Mesenchymal stem cell (in vitro differentiated cells and primary cell): ENCODE measurements at regions not wholly inside any gene's neighbourhood (a gene's known extent, or its start where the extent isn't known, plus 50 kb on each side); places are given as distances from the start of the nearest gene placed in this dataset.

Source experiments
- DNase-seq: peaks from one replicate; pipeline ENCODE4 v3.0.0-alpha.2; 2013
- H2AFZ ChIP-seq: one replicate; pipeline ENCODE4 v1.6.1; 2013; ENCODE audit warnings: low read depth, mild to moderate bottlenecking, control low read depth, inconsistent platforms, low read length, moderate library complexity
- H2AK5ac ChIP-seq: 2 replicates; pipeline ENCODE4 v1.6.1; 2013; ENCODE audit warnings: low read length, moderate library complexity, mild to moderate bottlenecking, inconsistent platforms; ENCODE audit not compliant: severe bottlenecking
- H2BK120ac ChIP-seq: one replicate; pipeline ENCODE4 v1.6.1; 2013; ENCODE audit warnings: low read depth, mild to moderate bottlenecking, inconsistent platforms, low read length, moderate library complexity
- H2BK12ac ChIP-seq, 2 experiments: one replicate each; pipeline ENCODE4 v1.6.1; 2013; ENCODE audit warnings: inconsistent platforms in 2 of 2, low read length in 2 of 2, mild to moderate bottlenecking in 2 of 2, moderate library complexity in 2 of 2, control low read depth in 1 of 2
- H2BK15ac ChIP-seq: one replicate; pipeline ENCODE4 v1.6.1; 2013; ENCODE audit warnings: mild to moderate bottlenecking, low read depth, inconsistent platforms; ENCODE audit not compliant: poor library complexity, severe bottlenecking
- H2BK5ac ChIP-seq: 2 replicates; pipeline ENCODE4 v1.6.1; 2013; ENCODE audit warnings: low read depth, mild to moderate bottlenecking, low read length, control low read depth, inconsistent platforms; ENCODE audit not compliant: poor library complexity, severe bottlenecking
- H3K14ac ChIP-seq, 2 experiments: one replicate each; pipeline ENCODE4 v1.6.1; 2013; ENCODE audit warnings: inconsistent platforms in 2 of 2, low read length in 2 of 2, control low read depth in 1 of 2, mild to moderate bottlenecking in 1 of 2, moderate library complexity in 1 of 2
- H3K18ac ChIP-seq, 2 experiments: one replicate each; pipeline ENCODE4 v1.6.1; 2013; ENCODE audit warnings: inconsistent platforms in 2 of 2, low read length in 2 of 2, control low read depth in 1 of 2, low read depth in 1 of 2, mild to moderate bottlenecking in 1 of 2
- H3K23ac ChIP-seq, 2 experiments: one replicate each; pipeline ENCODE4 v1.6.1; 2013; ENCODE audit warnings: inconsistent platforms in 2 of 2, low read length in 2 of 2, mild to moderate bottlenecking in 2 of 2, moderate library complexity in 2 of 2, control low read depth in 1 of 2
- H3K27ac ChIP-seq: 2 replicates; pipeline ENCODE4 v1.5.1; 2013; ENCODE audit warnings: mild to moderate bottlenecking, moderate library complexity, low read length, control low read depth, inconsistent platforms; ENCODE audit not compliant: poor library complexity, severe bottlenecking
- H3K27me3 ChIP-seq, 2 experiments: 2 replicates each; pipeline versions ENCODE4 v1.6.1 to v1.7.0; 2013; ENCODE audit warnings: low read length in 2 of 2, mild to moderate bottlenecking in 2 of 2, moderate library complexity in 2 of 2, control low read depth in 1 of 2, inconsistent platforms in 1 of 2; ENCODE audit not compliant: control insufficient read depth in 1 of 2, insufficient read depth in 1 of 2
- H3K36me3 ChIP-seq, 2 experiments: 2 replicates each; pipeline versions ENCODE4 v1.6.1 to v1.7.0; 2013; ENCODE audit warnings: low read length in 2 of 2, control low read depth in 1 of 2, inconsistent platforms in 1 of 2, low read depth in 1 of 2, mild to moderate bottlenecking in 1 of 2; ENCODE audit not compliant: insufficient read depth in 2 of 2, control insufficient read depth in 1 of 2
- H3K4ac ChIP-seq, 2 experiments: one replicate each; pipeline ENCODE4 v1.6.1; 2013; ENCODE audit warnings: inconsistent platforms in 2 of 2, low read length in 2 of 2, mild to moderate bottlenecking in 2 of 2, moderate library complexity in 2 of 2, control low read depth in 1 of 2, low read depth in 1 of 2
- H3K4me1 ChIP-seq: 2 replicates; pipeline ENCODE4 v1.6.1; 2013; ENCODE audit warnings: low read depth, low read length, control low read depth; ENCODE audit not compliant: control insufficient read depth, insufficient read depth
- H3K4me2 ChIP-seq: 2 replicates; pipeline ENCODE4 v1.6.1; 2013; ENCODE audit warnings: low read length, mild to moderate bottlenecking, inconsistent platforms; ENCODE audit not compliant: poor library complexity, severe bottlenecking
- H3K4me3 ChIP-seq, 2 experiments: 2 replicates each; pipeline versions ENCODE4 v1.5.1 to v1.7.0; 2013; ENCODE audit warnings: low read length in 2 of 2, mild to moderate bottlenecking in 2 of 2, control low read depth in 1 of 2, low read depth in 1 of 2; ENCODE audit not compliant: insufficient read depth in 1 of 2
- H3K79me1 ChIP-seq: replicated peaks from 2 replicates; pipeline ENCODE4 v1.6.1; 2013; ENCODE audit warnings: mild to moderate bottlenecking, control low read depth, low read length, inconsistent platforms; ENCODE audit not compliant: poor library complexity, severe bottlenecking
- H3K9ac ChIP-seq: 2 replicates; pipeline ENCODE4 v1.7.0; 2013; ENCODE audit warnings: mild to moderate bottlenecking, low read length, moderate library complexity
- H3K9me3 ChIP-seq: 2 replicates; pipeline ENCODE4 v1.7.0; 2013; ENCODE audit warnings: mild to moderate bottlenecking, low read length; ENCODE audit not compliant: control insufficient read depth
- H4K8ac ChIP-seq: one replicate; pipeline ENCODE4 v1.6.1; 2013; ENCODE audit warnings: inconsistent platforms, mild to moderate bottlenecking, low read length, moderate library complexity
- H4K91ac ChIP-seq: one replicate; pipeline ENCODE4 v1.6.1; 2013; ENCODE audit warnings: mild to moderate bottlenecking, low read length, inconsistent platforms
- WGBS: methylation state at CpG from one replicate; pipeline ENCODE4 v1.1.7; 2013; ENCODE audit warnings: mixed read lengths; 5-methylcytosine and 5-hydroxymethylcytosine counted together

- Histone ChIP-seq H4K91ac (no peak overlapping the region), H2BK15ac (no peak overlapping the region), H3K9ac (no peak overlapping the region), H3K4ac (no peak overlapping the region), H3K36me3 (no peaks in the 10 kb centered on the region), H3K4me2 (no peak overlapping the region), H3K27me3 (no peaks in the 10 kb centered on the region), H2BK12ac (no peak overlapping the region), H4K8ac (no peak overlapping the region), H3K27ac (no peak overlapping the region), H3K4me3 (no peak overlapping the region), H3K4me1 (peaks cover 8% of the 10 kb centered on the region), H3K14ac (no peak overlapping the region), H3K18ac (no peak overlapping the region), H2AFZ (no peak overlapping the region), H3K79me1 (no peaks in the 10 kb centered on the region), H2BK120ac (no peak overlapping the region), H2AK5ac (peak overlapping the region; percentile 56), H3K23ac (no peak overlapping the region), H3K9me3 (no peaks in the 10 kb centered on the region), H2BK5ac (no peak overlapping the region)
- DNase-seq, result peak; percentile 49
- WGBS, result 88% methylated on average over 2 of the region's 7 CpGs
Measured at GRCh38 chr1:67945733-67946374, 104.6 kb downstream of the DIRAS3 start.

GRCh38 chr1:67942274-67942673 is 108.2 kb downstream of the DIRAS3 start:
- H2BK12ac ChIP-seq, result no peak overlapping the region
- H2AFZ ChIP-seq, result no peak overlapping the region
- no peak for DNase-seq
- no peak overlapping the region for H4K8ac ChIP-seq
- H3K9ac ChIP-seq, result no peak overlapping the region
- H4K91ac ChIP-seq, result no peak overlapping the region
- no peak overlapping the region for H3K23ac ChIP-seq
- no peaks in the 10 kb centered on the region for H3K36me3 ChIP-seq
- H2BK15ac ChIP-seq, result no peak overlapping the region
- H3K27me3 ChIP-seq, result no peaks in the 10 kb centered on the region
- H2BK5ac ChIP-seq, result no peak overlapping the region
- no peaks in the 10 kb centered on the region for H3K9me3 ChIP-seq
- no peak overlapping the region for H3K18ac ChIP-seq
- H2BK120ac ChIP-seq, result no peak overlapping the region
- H2AK5ac ChIP-seq, result no peak overlapping the region
- H3K14ac ChIP-seq, result no peak overlapping the region
- no peak overlapping the region for H3K4me3 ChIP-seq
- H3K4ac ChIP-seq, result no peak overlapping the region
- H3K27ac ChIP-seq, result no peak overlapping the region
- no peak overlapping the region for H3K4me2 ChIP-seq
- peaks cover 6% of the 10 kb centered on the region for H3K4me1 ChIP-seq
- no peaks in the 10 kb centered on the region for H3K79me1 ChIP-seq

- Histone ChIP-seq H3K79me1 (no peaks in the 10 kb centered on the region), H3K4me1 (peaks cover 3% of the 10 kb centered on the region), H3K36me3 (no peaks in the 10 kb centered on the region), H2BK120ac (no peak overlapping the region), H2AK5ac (no peak overlapping the region), H3K9me3 (no peaks in the 10 kb centered on the region), H3K4me2 (no peak overlapping the region), H3K18ac (no peak overlapping the region), H3K4me3 (no peak overlapping the region), H3K23ac (no peak overlapping the region), H3K4ac (no peak overlapping the region), H4K8ac (no peak overlapping the region), H2BK12ac (no peak overlapping the region), H4K91ac (no peak overlapping the region), H3K27ac (no peak overlapping the region), H3K9ac (no peak overlapping the region), H3K27me3 (no peaks in the 10 kb centered on the region), H2BK15ac (no peak overlapping the region), H3K14ac (no peak overlapping the region), H2BK5ac (no peak overlapping the region), H2AFZ (no peak overlapping the region)
- DNase-seq, result no peak
- WGBS, result 50% methylated on average over 2 of the region's 3 CpGs
Measured at GRCh38 chr1:67941746-67942145, 108.5 kb upstream of the GNG12 start.

- Histone ChIP-seq H3K4me1 (peaks cover 3% of the 10 kb centered on the region), H3K27me3 (no peaks in the 10 kb centered on the region), H2BK5ac (no peak overlapping the region), H3K36me3 (no peaks in the 10 kb centered on the region), H3K4me2 (no peak overlapping the region), H3K23ac (no peak overlapping the region), H2AFZ (no peak overlapping the region), H2BK15ac (no peak overlapping the region), H3K4me3 (no peak overlapping the region), H3K9me3 (no peaks in the 10 kb centered on the region), H2AK5ac (no peak overlapping the region), H3K4ac (no peak overlapping the region), H3K14ac (no peak overlapping the region), H3K27ac (no peak overlapping the region), H3K9ac (no peak overlapping the region), H3K18ac (no peak overlapping the region), H2BK120ac (no peak overlapping the region), H4K91ac (no peak overlapping the region), H3K79me1 (no peaks in the 10 kb centered on the region), H2BK12ac (no peak overlapping the region), H4K8ac (no peak overlapping the region)
- 91% methylated on average over 4 of the region's 4 CpGs for WGBS
- DNase-seq, result no peak
Measured at GRCh38 chr1:67941155-67941554, 107.9 kb upstream of the GNG12 start.
